B cell (primary cell): ENCODE measurements at regions not wholly inside any gene's neighbourhood (a gene's known extent, or its start where the extent isn't known, plus 50 kb on each side); places are given as distances from the start of the nearest gene placed in this dataset.
"Not testable (repeated sequence)": the region's sequence is repeated elsewhere in the genome, so short reads cannot be mapped to it uniquely, and the experiment has no call there.

Source experiments
- ATAC-seq: fragments of 200-7000 bp; cut with Tn5 transposase; one replicate; pipeline ENCODE4 v1.10.0; 2021; ENCODE audit warnings: low read depth, mild to moderate bottlenecking, moderate number of reproducible peaks, moderate library complexity
- CTCF ChIA-PET: fragments of 350-600 bp; sonication (Branson Sonifier 250); formaldehyde crosslinking; loops from one replicate; lab custom pipeline; 2021; ENCODE audit warnings: antibody characterized with exemption, inconsistent platforms; lab: Charles Lee
- POLR2A ChIA-PET: fragments of 350-600 bp; sonication (Branson Sonifier 250); formaldehyde crosslinking; loops from one replicate; lab custom pipeline; 2021; ENCODE audit warnings: antibody characterized with exemption; lab: Charles Lee
- DNase-seq: peaks from one replicate; pipeline ENCODE4 v3.0.0; 2013
- H2AFZ ChIP-seq: 2 replicates; pipeline ENCODE4 v1.6.1; 2012; ENCODE audit warnings: mild to moderate bottlenecking, low read depth, low read length; ENCODE audit not compliant: insufficient read depth, poor library complexity, severe bottlenecking
- H3K27ac ChIP-seq, 2 donors: 1 replicate in 1 of 2; 2 replicates in 1 of 2; pipeline ENCODE4 v1.5.1; 2012 to 2013; ENCODE audit warnings: low read length in 2 of 2, mild to moderate bottlenecking in 2 of 2, moderate library complexity in 1 of 2
- H3K27me3 ChIP-seq, 4 experiments: fragments of 200-600 bp in 1 of 4; sonication (generic) in 1 of 4; replicated peaks in 1 of 4; 1 replicate in 2 of 4; 2 replicates in 2 of 4; pipeline versions ENCODE4 v1.6.1 to v1.7.0; 2013 to 2016; ENCODE audit warnings: low read length in 3 of 4, mild to moderate bottlenecking in 2 of 4, mixed read lengths in 1 of 4, moderate library complexity in 1 of 4; ENCODE audit not compliant: insufficient read depth in 4 of 4, control insufficient read depth in 3 of 4; ENCODE audit errors: control extremely low read depth in 1 of 4
- H3K36me3 ChIP-seq, 2 experiments: replicated peaks in 1 of 2; 1 replicate in 1 of 2; 2 replicates in 1 of 2; pipeline versions ENCODE4 v1.6.1 to v1.7.1; 2013; ENCODE audit warnings: low read length in 1 of 2; ENCODE audit not compliant: insufficient read depth in 2 of 2, control insufficient read depth in 1 of 2; ENCODE audit errors: control extremely low read depth in 1 of 2, extremely low read depth in 1 of 2
- H3K4me1 ChIP-seq, 2 donors: fragments of 200-600 bp in 1 of 2; sonication (generic) in 1 of 2; 1 replicate in 1 of 2; 2 replicates in 1 of 2; pipeline versions ENCODE4 v1.5.1 to v1.6.1; 2013 to 2017; ENCODE audit warnings: low read length in 2 of 2; ENCODE audit not compliant: control insufficient read depth in 2 of 2, insufficient read depth in 2 of 2
- H3K4me2 ChIP-seq: replicated peaks from 2 replicates; pipeline ENCODE3; 2012; ENCODE audit warnings: mild to moderate bottlenecking, low read depth, low read length; ENCODE audit not compliant: poor library complexity, severe bottlenecking
- H3K4me3 ChIP-seq, 5 experiments: fragments of 200-600 bp in 1 of 5; sonication (generic) in 1 of 5; 1 replicate in 3 of 5; 2 replicates in 2 of 5; pipeline versions ENCODE4 v1.5.1 to v1.7.0; 2011 to 2016; ENCODE audit warnings: low read length in 4 of 5, mild to moderate bottlenecking in 4 of 5, low read depth in 2 of 5, control low read depth in 1 of 5, moderate library complexity in 1 of 5; ENCODE audit not compliant: insufficient read depth in 1 of 5; ENCODE audit errors: control extremely low read depth in 1 of 5, extremely low read depth in 1 of 5
- H3K79me2 ChIP-seq: fragments of 200-600 bp; sonication (generic); one replicate; pipeline ENCODE4 v1.6.0; 2016; ENCODE audit warnings: low read length; ENCODE audit not compliant: control insufficient read depth, insufficient read depth
- H3K9ac ChIP-seq: fragments of 200-600 bp; sonication (generic); 2 replicates; pipeline ENCODE4 v1.6.1; 2017; ENCODE audit warnings: mild to moderate bottlenecking, low read length, moderate library complexity
- H3K9me3 ChIP-seq, 3 donors: one replicate each; pipeline versions ENCODE4 v1.6.1 to v1.7.1; 2013; ENCODE audit warnings: low read length in 2 of 3; ENCODE audit not compliant: control insufficient read depth in 2 of 3, insufficient read depth in 1 of 3; ENCODE audit errors: control extremely low read depth in 1 of 3
- H4K20me1 ChIP-seq: 2 replicates; pipeline ENCODE4 v1.6.0; 2012; ENCODE audit warnings: mild to moderate bottlenecking, low read length; ENCODE audit not compliant: insufficient read depth, control insufficient read depth, poor library complexity, severe bottlenecking
- H3K27ac Mint-ChIP-seq: one replicate; pipeline ENCODE4 v1.8.0; 2021; ENCODE audit warnings: mixed read lengths
- H3K27me3 Mint-ChIP-seq: one replicate; pipeline ENCODE4 v1.8.0; 2021; ENCODE audit warnings: mixed read lengths
- H3K4me1 Mint-ChIP-seq: one replicate; pipeline ENCODE4 v1.8.0; 2021; ENCODE audit warnings: mixed read lengths
- H3K4me3 Mint-ChIP-seq: one replicate; pipeline ENCODE4 v1.8.0; 2021; ENCODE audit warnings: mixed read lengths
- H3K9me3 Mint-ChIP-seq: one replicate; pipeline ENCODE4 v1.8.0; 2022; ENCODE audit warnings: mixed read lengths; ENCODE audit not compliant: insufficient read depth
- CTCF ChIP-seq: fragments of 200-600 bp; IDR thresholded peaks from one replicate; pipeline ENCODE4 v1.8.0; 2022; ENCODE audit warnings: antibody characterized with exemption, mild to moderate bottlenecking
- EZH2 ChIP-seq: IDR thresholded peaks from 2 replicates; pipeline ENCODE4 v1.6.1; 2012; ENCODE audit warnings: borderline replicate concordance, low read depth, mild to moderate bottlenecking, moderate library complexity, low read length; ENCODE audit not compliant: insufficient read depth, poor library complexity, severe bottlenecking
- WGBS: methylation state at CpG from one replicate; pipeline ENCODE4 v1.1.5; 2013; ENCODE audit warnings: missing lambda C conversion rate; ENCODE audit not compliant: insufficient coverage; 5-methylcytosine and 5-hydroxymethylcytosine counted together
- intact Hi-C: fragments of 100-400 bp; cut with micrococcal nuclease; formaldehyde crosslinking; loops from one replicate; pipeline ENCODE4 v1.10.0; 2022

GRCh38 chr11:42870480-42870879, 441.3 kb upstream of the API5 start:
- H3K79me2 ChIP-seq, result no peaks in the 10 kb centered on the region
- intact Hi-C loops, result no loop called here
- no peaks in the 10 kb centered on the region for H3K27me3 ChIP-seq
- DNase-seq (no peak), ATAC-seq (no peak)
- ChIA-PET CTCF (no interaction called here), POLR2A (no interaction called here)
- no peak overlapping the region for H2AFZ ChIP-seq
- H3K4me2 ChIP-seq, result no peak overlapping the region
- H3K9ac ChIP-seq, result no peak overlapping the region
- no CpG with 5 or more reads among the region's 3 CpGs for WGBS
- H3K36me3 ChIP-seq, result no peaks in the 10 kb centered on the region
- H3K4me3 ChIP-seq, result no peak overlapping the region
- H4K20me1 ChIP-seq, result no peaks in the 10 kb centered on the region
- H3K4me1 ChIP-seq, result no peaks in the 10 kb centered on the region
- no peak for TF ChIP-seq CTCF
- TF ChIP-seq EZH2, result no peak
- Mint-ChIP-seq H3K4me3 (no peak overlapping the region), H3K27me3 (no peaks in the 10 kb centered on the region), H3K4me1 (no peaks in the 10 kb centered on the region), H3K9me3 (peaks cover 2% of the 10 kb centered on the region), H3K27ac (no peak overlapping the region)
- H3K9me3 ChIP-seq, result peaks cover 0 to 6% (median 0%) of the 10 kb centered on the region in 3 donors
- no peak overlapping the region for H3K27ac ChIP-seq

GRCh38 chr11:42873800-42874405, 437.9 kb upstream of the API5 start:
- H3K27me3 Mint-ChIP-seq, H4K20me1 ChIP-seq, CTCF ChIA-PET, H3K4me1 ChIP-seq, H3K4me1 Mint-ChIP-seq, H3K36me3 ChIP-seq, H3K4me3 ChIP-seq, H3K9me3 ChIP-seq, H3K4me3 Mint-ChIP-seq, POLR2A ChIA-PET, H3K27ac ChIP-seq, ATAC-seq, H3K4me2 ChIP-seq, H3K9ac ChIP-seq, H3K27ac Mint-ChIP-seq, intact Hi-C loops, H3K9me3 Mint-ChIP-seq, DNase-seq, H2AFZ ChIP-seq, H3K79me2 ChIP-seq, H3K27me3 ChIP-seq: not testable (repeated sequence)
- WGBS, result 92% methylated on average over 19 of the region's 23 CpGs

DNA sequence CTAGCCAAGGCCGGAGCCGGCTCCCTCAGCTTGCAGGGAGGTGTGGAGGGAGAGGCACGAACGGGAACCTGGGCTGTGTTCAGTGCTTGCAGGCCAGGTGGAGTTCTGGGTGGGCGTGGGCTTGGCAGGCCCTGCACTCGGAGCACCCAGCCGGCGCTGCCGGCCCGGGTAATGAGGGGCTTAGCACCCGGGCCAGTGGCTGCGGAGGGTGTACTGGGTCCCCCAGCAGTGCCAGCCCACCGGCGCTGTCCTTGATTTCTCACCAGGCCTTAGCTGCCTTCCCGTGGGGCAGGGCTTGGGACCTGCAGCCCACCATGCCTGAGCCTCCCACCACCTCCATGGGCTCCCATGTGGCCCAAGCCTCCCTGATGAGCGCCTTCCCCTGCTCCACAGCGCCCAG, 430.5 kb upstream of the API5 start:
- 91% methylated on average over 16 of the region's 17 CpGs for WGBS
- H3K36me3 ChIP-seq, ATAC-seq, POLR2A ChIA-PET, H3K4me1 ChIP-seq, H3K27ac ChIP-seq, H2AFZ ChIP-seq, H4K20me1 ChIP-seq, H3K4me3 Mint-ChIP-seq, H3K4me2 ChIP-seq, intact Hi-C loops, H3K27me3 ChIP-seq, H3K9ac ChIP-seq, DNase-seq, H3K4me3 ChIP-seq, H3K27me3 Mint-ChIP-seq, H3K4me1 Mint-ChIP-seq, CTCF ChIA-PET, H3K9me3 Mint-ChIP-seq, H3K27ac Mint-ChIP-seq, H3K79me2 ChIP-seq: not testable (repeated sequence)
- peaks cover 0 to 15% (median 4%) of the 10 kb centered on the region in 3 donors for H3K9me3 ChIP-seq
